WTC11 (cell line): ENCODE measurements at regions not wholly inside any gene's neighbourhood (a gene's known extent, or its start where the extent isn't known, plus 50 kb on each side); places are given as distances from the start of the nearest gene placed in this dataset.

Experiments
- E2F4 ChIP-seq: sonication (generic); formaldehyde crosslinking; IDR thresholded peaks from 2 replicates; pipeline ENCODE4 v1.8.1; 2022; ENCODE audit warnings: low read depth, mild to moderate bottlenecking, moderate library complexity, missing genetic modification reagents, borderline replicate concordance
- ZSCAN18 ChIP-seq: fragments of 250-450 bp; sonication (Bioruptor Pico); IDR thresholded peaks from 2 replicates; pipeline ENCODE4 v2.1.2; 2022; ENCODE audit warnings: mild to moderate bottlenecking, moderate library complexity

DNA sequence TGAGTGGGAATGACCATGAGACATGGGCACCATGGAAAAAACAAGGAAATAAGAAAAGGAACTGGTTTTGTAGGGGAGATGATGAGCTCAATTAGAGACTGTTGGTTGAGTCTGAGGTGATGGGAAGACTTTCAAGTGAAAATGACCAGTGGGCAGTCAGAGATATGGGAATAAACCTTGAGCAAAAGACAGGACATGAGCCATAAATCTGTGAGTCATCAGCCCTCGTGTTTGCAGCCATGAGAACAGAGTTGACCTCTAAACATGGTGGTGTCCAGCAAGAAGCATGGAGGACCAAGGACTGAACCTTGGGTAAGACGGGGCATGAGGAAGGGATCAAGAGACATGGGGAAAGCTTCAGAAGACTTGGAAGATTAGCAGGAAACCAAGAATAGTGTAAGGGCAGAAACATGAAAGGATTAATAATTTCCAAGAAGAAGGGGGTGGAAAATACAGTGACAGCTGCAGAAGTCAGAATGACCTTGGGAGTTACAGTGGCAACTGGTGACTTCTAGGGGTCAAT, 280.6 kb upstream of the PRDM1 start:
- TF ChIP-seq ZSCAN18 (no peak), E2F4 (CRISPR knock-in tag) (no peak)
